ENCODE measurements at regions not wholly inside any gene's neighbourhood (a gene's known extent, or its start where the extent isn't known, plus 50 kb on each side); places are given as distances from the start of the nearest gene placed in this dataset.

DNA sequence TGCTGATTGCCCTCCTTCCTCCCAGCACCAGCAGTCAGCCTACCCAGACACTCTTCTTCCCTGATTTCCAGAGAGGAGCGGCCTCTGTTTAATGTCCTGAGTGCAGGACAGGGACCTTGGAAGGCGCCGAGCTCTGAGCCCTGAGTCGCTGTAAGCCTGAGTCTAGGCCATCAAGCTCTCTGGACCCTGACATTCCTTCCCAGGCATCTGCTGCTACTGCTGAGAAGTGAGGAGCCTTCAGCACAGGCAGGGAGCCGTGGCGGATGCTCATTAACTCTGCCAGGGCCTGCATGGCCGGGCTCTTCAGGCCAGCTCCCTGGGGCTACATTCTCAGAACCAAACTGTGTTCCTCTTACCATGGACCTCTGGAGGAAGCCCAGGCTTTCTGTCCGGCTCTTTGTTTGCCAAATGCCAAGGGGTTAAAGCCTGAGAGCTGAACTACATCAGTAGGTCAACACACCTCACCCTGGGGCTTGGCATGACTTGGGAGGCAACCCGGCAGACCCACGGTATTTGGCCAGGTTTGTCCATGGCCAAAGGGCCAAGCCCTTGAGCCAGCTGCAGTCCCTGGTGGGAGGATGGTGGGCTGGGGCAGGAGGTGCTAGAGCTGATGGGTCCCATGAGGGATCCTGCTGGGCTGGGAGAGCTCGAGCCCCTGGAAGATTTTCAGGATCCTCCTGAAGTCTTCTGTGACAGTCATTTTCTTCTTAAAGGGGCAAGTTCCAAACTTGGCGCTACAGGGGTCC lies 721.4 kb downstream of the BRD1 start:
- TF ChIP-seq CHD1 (IDR thresholded peaks at IDR 0.05; ENCODE audit: low read depth, low read length) (no peak), CEBPB (IDR thresholded peaks at IDR 0.05; ENCODE audit: low read depth, low read length) (no peak), BHLHE40 (IDR thresholded peaks at IDR 0.05; ENCODE audit: low read depth, low read length) (no peak), MXI1 (IDR thresholded peaks at IDR 0.05; ENCODE audit: borderline replicate concordance, low read depth, low read length) (no peak), MAFK (IDR thresholded peaks at IDR 0.05; ENCODE audit: low read depth, low read length) (no peak), RAD21 (IDR thresholded peaks at IDR 0.05; ENCODE audit: low read length) (no peak), RCOR1 (IDR thresholded peaks at IDR 0.05; ENCODE audit: insufficient replicate concordance, low read length) (no peak)
- TF ChIP-seq, protein P1, sequence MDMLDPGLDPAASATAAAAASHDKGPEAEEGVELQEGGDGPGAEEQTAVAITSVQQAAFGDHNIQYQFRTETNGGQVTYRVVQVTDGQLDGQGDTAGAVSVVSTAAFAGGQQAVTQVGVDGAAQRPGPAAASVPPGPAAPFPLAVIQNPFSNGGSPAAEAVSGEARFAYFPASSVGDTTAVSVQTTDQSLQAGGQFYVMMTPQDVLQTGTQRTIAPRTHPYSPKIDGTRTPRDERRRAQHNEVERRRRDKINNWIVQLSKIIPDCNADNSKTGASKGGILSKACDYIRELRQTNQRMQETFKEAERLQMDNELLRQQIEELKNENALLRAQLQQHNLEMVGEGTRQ (IDR thresholded peaks at IDR 0.05; ENCODE audit: low read depth, low read length): no peak
- TF ChIP-seq, protein P2, sequence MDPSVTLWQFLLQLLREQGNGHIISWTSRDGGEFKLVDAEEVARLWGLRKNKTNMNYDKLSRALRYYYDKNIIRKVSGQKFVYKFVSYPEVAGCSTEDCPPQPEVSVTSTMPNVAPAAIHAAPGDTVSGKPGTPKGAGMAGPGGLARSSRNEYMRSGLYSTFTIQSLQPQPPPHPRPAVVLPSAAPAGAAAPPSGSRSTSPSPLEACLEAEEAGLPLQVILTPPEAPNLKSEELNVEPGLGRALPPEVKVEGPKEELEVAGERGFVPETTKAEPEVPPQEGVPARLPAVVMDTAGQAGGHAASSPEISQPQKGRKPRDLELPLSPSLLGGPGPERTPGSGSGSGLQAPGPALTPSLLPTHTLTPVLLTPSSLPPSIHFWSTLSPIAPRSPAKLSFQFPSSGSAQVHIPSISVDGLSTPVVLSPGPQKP (IDR thresholded peaks at IDR 0.05; ENCODE audit: borderline replicate concordance, low read depth, low read length): no peak
- Histone ChIP-seq H4K5ac (ENCODE audit: low read depth, low read length) (no peak overlapping the region), H3K27me3 (ENCODE audit: control insufficient read depth, insufficient read depth, low read length) (no peaks in the 10 kb centered on the region), H3K9ac (ENCODE audit: low read depth, low read length) (no peak overlapping the region), H3K4me3 (ENCODE audit: insufficient read depth, low read depth, low read length) (no peak overlapping the region), H2BK5ac (ENCODE audit: low read depth, low read length, poor library complexity, severe bottlenecking) (no peak overlapping the region), H2BK20ac (ENCODE audit: low read depth, low read length) (no peak overlapping the region), H3K4ac (ENCODE audit: low read depth, low read length) (no peak overlapping the region), H3K4me1 (ENCODE audit: control insufficient read depth, insufficient read depth, low read length) (no peaks in the 10 kb centered on the region), H4K20me1 (ENCODE audit: insufficient read depth, low read length) (no peaks in the 10 kb centered on the region), H2AK9ac (replicated peaks; ENCODE audit: low read depth, low read length, poor library complexity) (no peak overlapping the region), H3K79me1 (ENCODE audit: low read depth in 1 of 2, low read length in 2 of 2) (no peaks in the 10 kb centered on the region), H3K23ac (ENCODE audit: low read depth, low read length) (no peak overlapping the region), H3K14ac (replicated peaks; ENCODE audit: low read depth, low read length) (no peak overlapping the region), H3K9me1 (ENCODE audit: insufficient read depth, low read length) (no peaks in the 10 kb centered on the region), H2BK120ac (ENCODE audit: low read depth, low read length) (no peak overlapping the region), H2AFZ (replicated peaks; ENCODE audit: low read length, poor library complexity) (no peak overlapping the region), H3K9me3 (ENCODE audit: control insufficient read depth, insufficient read depth, low read length) (peaks cover 57% of the 10 kb centered on the region), H3K18ac (ENCODE audit: low read depth, low read length) (no peak overlapping the region), H4K8ac (ENCODE audit: low read depth in 2 of 2, low read length in 2 of 2) (no peak overlapping the region), H3K36me3 (ENCODE audit: control insufficient read depth, insufficient read depth, low read length) (no peaks in the 10 kb centered on the region), H2BK15ac (ENCODE audit: low read depth, low read length) (no peak overlapping the region), H4K91ac (ENCODE audit: insufficient read depth, low read depth, low read length) (no peak overlapping the region), H3K56ac (ENCODE audit: extremely low read depth, insufficient read depth, low read length) (no peak overlapping the region), H3K4me2 (ENCODE audit: low read depth, low read length) (no peak overlapping the region), H3K27ac (ENCODE audit: insufficient read depth, low read length) (no peak overlapping the region), H2AK5ac (ENCODE audit: low read depth, low read length) (no peak overlapping the region)
- dilution Hi-C loops (cut with HindIII; ENCODE audit: low sequenced_read_pairs, unreplicated experiment) (no loop called here), in situ Hi-C loops (cut with MboI; ENCODE audit: low sequenced_read_pairs) (no loop called here), intact Hi-C loops (cut with micrococcal nuclease) (no loop called here)
- 0% methylated on average over 1 of the region's 12 CpGs; no CpG with 5 or more reads in 1 of the 2 experiments for WGBS, 2 experiments (ENCODE audit: extremely low coverage in 2 of 2, insufficient read length in 1 of 2)
- CTCF ChIA-PET: no interaction called here
- ATAC-seq (ENCODE audit: low read depth) (no peak), DNase-seq (no peak)
- POLR2A ChIA-PET (ENCODE audit: unreplicated experiment): no interaction called here
- BruUV-seq (replicated peaks): no TSS peak

Measured in IMR-90 (cell line).